Thyroid gland (tissue), 4 donors: ENCODE measurements at regions not wholly inside any gene's neighbourhood (a gene's known extent, or its start where the extent isn't known, plus 50 kb on each side); places are given as distances from the start of the nearest gene placed in this dataset.
"Not testable (repeated sequence)": the region's sequence is repeated elsewhere in the genome, so short reads cannot be mapped to it uniquely, and the experiment has no call there.

Experiments
- DNase-seq, 2 donors: peaks; one replicate each; pipeline ENCODE4 v3.0.0-alpha.2; 2019
- H3K27ac ChIP-seq, 3 donors: fragments of 200-600 bp; sonication (generic); 1 replicate in 2 of 3; 2 replicates in 1 of 3; pipeline ENCODE4 v1.5.1; 2016 to 2019; ENCODE audit warnings: mild to moderate bottlenecking in 1 of 3, moderate library complexity in 1 of 3
- H3K27me3 ChIP-seq: fragments of 200-600 bp; sonication (generic); one replicate; pipeline ENCODE4 v1.5.1; 2019
- H3K36me3 ChIP-seq, 2 donors: fragments of 200-600 bp; sonication (generic); one replicate each; pipeline ENCODE4 v1.5.1; 2016 to 2019
- H3K4me1 ChIP-seq, 2 donors: fragments of 200-600 bp; sonication (generic); one replicate each; pipeline ENCODE4 v1.5.1; 2017 to 2019
- H3K4me3 ChIP-seq, 3 donors: fragments of 200-600 bp; sonication (generic); replicated peaks in 1 of 3; 1 replicate in 2 of 3; 2 replicates in 1 of 3; pipeline ENCODE4 v1.5.1; 2016; ENCODE audit warnings: mild to moderate bottlenecking in 1 of 3
- H3K9me3 ChIP-seq: fragments of 200-600 bp; sonication (generic); one replicate; pipeline ENCODE4 v1.5.1; 2017
- POLR2A ChIP-seq, 2 donors: fragments of 450-650 bp; IDR thresholded peaks; one replicate each; pipeline ENCODE4 v1.6.1; 2017; ENCODE audit warnings: antibody characterized with exemption in 2 of 2, mild to moderate bottlenecking in 2 of 2, moderate library complexity in 1 of 2
- WGBS, 2 donors: methylation state at CpG; one replicate each; pipeline ENCODE4 v1.1.5; 2017; 5-methylcytosine and 5-hydroxymethylcytosine counted together
- intact Hi-C: fragments of 100-400 bp; cut with DNase I; formaldehyde crosslinking; loops from one replicate; pipeline ENCODE4 v1.15.1; 2023
- TF ChIP-seq, protein P1 (sequence below), 6 experiments: fragments of 200-600 bp in 3 of 6; fragments of 450-650 bp in 3 of 6; sonication (generic) in 3 of 6; IDR thresholded peaks; one replicate each; pipeline ENCODE4 v1.5.1; 2016 to 2019; ENCODE audit warnings: antibody characterized with exemption in 6 of 6, mild to moderate bottlenecking in 2 of 6, inconsistent platforms in 1 of 6, moderate library complexity in 1 of 6

DNA sequence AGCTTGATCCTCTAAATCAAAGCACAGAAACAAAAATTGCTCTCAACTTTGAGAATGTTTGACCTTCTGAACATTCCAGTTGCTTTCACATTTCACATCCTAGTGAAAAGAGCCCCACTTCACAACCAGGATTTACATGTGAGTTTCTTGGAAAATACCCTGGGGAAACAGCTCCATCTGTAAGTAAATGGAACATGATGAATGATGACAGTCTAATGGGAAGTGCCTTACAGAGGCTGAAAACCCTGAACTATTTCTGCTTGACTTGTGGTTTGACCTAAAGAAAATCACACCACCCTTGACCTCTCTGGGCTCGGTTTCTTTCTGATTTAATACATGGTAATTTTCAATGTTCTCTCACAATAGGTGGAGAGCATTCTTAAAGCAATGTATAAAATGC is 499.4 kb upstream of the API5 start:
- Histone ChIP-seq H3K4me3 (no peak overlapping the region), H3K27me3 (no peaks in the 10 kb centered on the region), H3K27ac (no peak overlapping the region), H3K4me1 (no peaks in the 10 kb centered on the region), H3K36me3 (no peaks in the 10 kb centered on the region), H3K9me3 (no peaks in the 10 kb centered on the region)
- TF ChIP-seq, protein P1, sequence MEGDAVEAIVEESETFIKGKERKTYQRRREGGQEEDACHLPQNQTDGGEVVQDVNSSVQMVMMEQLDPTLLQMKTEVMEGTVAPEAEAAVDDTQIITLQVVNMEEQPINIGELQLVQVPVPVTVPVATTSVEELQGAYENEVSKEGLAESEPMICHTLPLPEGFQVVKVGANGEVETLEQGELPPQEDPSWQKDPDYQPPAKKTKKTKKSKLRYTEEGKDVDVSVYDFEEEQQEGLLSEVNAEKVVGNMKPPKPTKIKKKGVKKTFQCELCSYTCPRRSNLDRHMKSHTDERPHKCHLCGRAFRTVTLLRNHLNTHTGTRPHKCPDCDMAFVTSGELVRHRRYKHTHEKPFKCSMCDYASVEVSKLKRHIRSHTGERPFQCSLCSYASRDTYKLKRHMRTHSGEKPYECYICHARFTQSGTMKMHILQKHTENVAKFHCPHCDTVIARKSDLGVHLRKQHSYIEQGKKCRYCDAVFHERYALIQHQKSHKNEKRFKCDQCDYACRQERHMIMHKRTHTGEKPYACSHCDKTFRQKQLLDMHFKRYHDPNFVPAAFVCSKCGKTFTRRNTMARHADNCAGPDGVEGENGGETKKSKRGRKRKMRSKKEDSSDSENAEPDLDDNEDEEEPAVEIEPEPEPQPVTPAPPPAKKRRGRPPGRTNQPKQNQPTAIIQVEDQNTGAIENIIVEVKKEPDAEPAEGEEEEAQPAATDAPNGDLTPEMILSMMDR (IDR thresholded peaks at IDR 0.05) = no peak
- TF ChIP-seq POLR2A (IDR thresholded peaks at IDR 0.05) = no peak
- intact Hi-C loops = no loop called here
- 58 to 64% methylated on average over 1 of the region's 1 CpG for WGBS, 2 donors
- DNase-seq = no peak

DNA sequence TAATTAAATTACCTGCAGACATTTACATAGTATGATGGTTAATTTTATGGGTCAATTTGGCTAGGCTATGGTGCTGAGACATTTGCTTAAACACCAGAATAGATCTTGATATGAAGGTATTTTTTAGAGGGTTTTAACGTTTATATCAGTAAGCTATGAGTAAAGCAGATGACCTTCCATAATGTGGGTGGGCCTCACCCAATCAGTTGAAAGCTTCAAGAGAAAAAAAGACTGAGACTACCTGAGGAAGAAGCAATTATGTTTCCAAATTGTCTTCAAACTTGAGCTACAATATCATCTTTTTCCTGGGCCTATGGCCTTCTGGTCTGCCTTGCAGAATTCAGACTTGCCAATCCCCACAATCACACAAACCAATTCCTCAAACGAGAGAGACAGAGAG is 498.8 kb upstream of the API5 start:
- intact Hi-C loops = no loop called here
- H3K27me3 ChIP-seq = no peaks in the 10 kb centered on the region
- no peaks in the 10 kb centered on the region for H3K9me3 ChIP-seq
- no peaks in the 10 kb centered on the region for H3K36me3 ChIP-seq
- H3K27ac ChIP-seq = no peak overlapping the region
- WGBS, 2 donors = 70 to 76% methylated on average over 2 of the region's 2 CpGs
- no peak overlapping the region for H3K4me3 ChIP-seq
- no peaks in the 10 kb centered on the region for H3K4me1 ChIP-seq
- TF ChIP-seq, protein P1 (IDR thresholded peaks at IDR 0.05) = no peak
- no peak for TF ChIP-seq POLR2A (IDR thresholded peaks at IDR 0.05)
- DNase-seq = no peak

DNA sequence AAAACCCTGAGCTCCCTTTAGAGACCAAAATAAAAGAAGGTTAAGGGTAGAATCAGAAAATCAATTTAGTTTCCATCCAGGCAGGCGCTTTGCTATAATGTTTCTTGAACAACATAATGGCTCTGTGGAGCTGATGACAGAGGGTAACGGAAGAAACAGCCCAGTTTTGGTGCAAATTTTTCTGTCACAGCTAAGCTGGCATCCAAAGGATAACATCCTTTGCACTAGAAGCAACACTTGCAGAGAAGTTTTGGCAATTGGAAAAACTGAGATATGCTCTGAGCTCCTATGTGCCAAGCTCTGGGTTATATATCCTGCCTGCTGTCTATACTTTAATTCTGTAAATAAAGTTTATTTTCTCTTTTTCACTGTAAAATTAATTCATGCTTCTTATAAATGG is 495.3 kb upstream of the API5 start:
- no peak for DNase-seq
- H3K27ac ChIP-seq = no peak overlapping the region
- H3K4me1 ChIP-seq = no peaks in the 10 kb centered on the region
- TF ChIP-seq POLR2A (IDR thresholded peaks at IDR 0.05) = no peak
- no peak overlapping the region for H3K4me3 ChIP-seq
- 82 to 88% methylated on average over 2 of the region's 2 CpGs for WGBS, 2 donors
- intact Hi-C loops = no loop called here
- no peaks in the 10 kb centered on the region for H3K36me3 ChIP-seq
- H3K9me3 ChIP-seq = no peaks in the 10 kb centered on the region
- no peaks in the 10 kb centered on the region for H3K27me3 ChIP-seq

DNA sequence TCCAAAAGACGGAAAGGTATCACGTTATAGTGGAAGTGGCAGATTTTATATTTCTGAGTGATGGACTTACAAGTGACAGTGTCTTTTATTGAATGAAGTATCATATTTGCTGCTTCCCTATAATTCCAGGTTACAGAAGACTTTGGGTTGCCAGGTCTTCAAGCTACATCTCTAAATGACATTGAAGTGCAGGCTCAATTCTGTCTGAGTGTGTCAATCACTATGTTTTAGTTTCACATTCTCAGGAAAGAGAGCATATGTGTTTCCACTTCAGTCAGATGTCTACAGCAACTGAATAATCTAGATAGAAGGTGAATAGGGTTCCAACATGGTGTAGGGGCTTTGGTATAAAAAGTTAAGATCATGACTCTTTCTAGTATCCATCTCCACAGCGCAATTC is 492.7 kb upstream of the API5 start:
- WGBS, 2 donors = 93 to 95% methylated on average over 3 of the region's 3 CpGs
- no peak for TF ChIP-seq POLR2A (IDR thresholded peaks at IDR 0.05)
- TF ChIP-seq, protein P1 (IDR thresholded peaks at IDR 0.05) = no peak

DNA sequence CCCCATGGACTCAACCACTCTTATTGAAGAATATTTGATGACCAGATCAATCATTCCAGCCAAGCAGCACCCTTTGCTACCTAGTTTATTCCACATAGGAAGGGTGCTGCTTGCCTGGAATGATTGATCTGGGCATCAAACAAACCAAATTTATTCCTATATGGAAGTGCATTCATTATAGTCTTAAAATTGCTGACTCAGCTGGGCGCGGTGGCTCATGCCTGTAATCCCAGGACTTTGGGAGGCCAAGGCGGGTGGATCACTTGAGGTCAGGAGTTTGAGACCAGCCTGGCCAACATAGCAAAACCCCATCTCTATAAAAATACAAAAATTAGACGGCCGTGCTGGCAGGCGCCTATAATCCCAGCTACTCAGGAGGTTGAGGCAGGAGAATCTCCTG is 489.6 kb upstream of the API5 start:
- H3K27ac ChIP-seq, DNase-seq, H3K9me3 ChIP-seq, intact Hi-C loops, H3K27me3 ChIP-seq, H3K36me3 ChIP-seq, H3K4me1 ChIP-seq, H3K4me3 ChIP-seq: not testable (repeated sequence)
- WGBS, 2 donors = 93 to 96% methylated on average over 6 of the region's 6 CpGs

More for the DNA sequence above, 492.7 kb upstream of the API5 start:
- Histone ChIP-seq H3K36me3 (no peaks in the 10 kb centered on the region), H3K9me3 (no peaks in the 10 kb centered on the region), H3K4me1 (no peaks in the 10 kb centered on the region), H3K4me3 (no peak overlapping the region), H3K27ac (no peak overlapping the region), H3K27me3 (no peaks in the 10 kb centered on the region)
- intact Hi-C loops = no loop called here
- DNase-seq = no peak

DNA sequence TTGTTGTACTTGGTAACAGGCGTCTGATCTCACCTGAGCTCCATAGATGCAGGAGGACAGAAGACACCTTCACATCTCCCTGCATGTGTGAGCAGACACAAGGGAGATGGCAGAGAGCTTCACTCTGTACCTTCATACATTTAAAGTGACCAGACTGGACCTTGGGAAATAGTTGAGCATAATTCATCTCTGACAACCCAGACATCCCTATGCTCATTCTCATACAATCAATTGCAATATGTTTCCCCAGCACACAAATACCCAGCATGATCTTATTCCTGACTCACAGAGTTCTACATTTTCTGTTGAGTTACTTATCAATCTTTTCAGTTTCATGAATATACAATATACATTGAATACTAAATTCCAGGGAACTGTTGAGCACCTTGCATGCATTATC is 488.2 kb upstream of the API5 start:
- TF ChIP-seq POLR2A (IDR thresholded peaks at IDR 0.05) = no peak
- Histone ChIP-seq H3K9me3 (no peaks in the 10 kb centered on the region), H3K36me3 (no peaks in the 10 kb centered on the region), H3K4me1 (no peaks in the 10 kb centered on the region), H3K27ac (no peak overlapping the region), H3K4me3 (no peak overlapping the region), H3K27me3 (no peaks in the 10 kb centered on the region)
- no peak for DNase-seq
- intact Hi-C loops = no loop called here
- 67 to 71% methylated on average over 1 of the region's 1 CpG for WGBS, 2 donors

DNA sequence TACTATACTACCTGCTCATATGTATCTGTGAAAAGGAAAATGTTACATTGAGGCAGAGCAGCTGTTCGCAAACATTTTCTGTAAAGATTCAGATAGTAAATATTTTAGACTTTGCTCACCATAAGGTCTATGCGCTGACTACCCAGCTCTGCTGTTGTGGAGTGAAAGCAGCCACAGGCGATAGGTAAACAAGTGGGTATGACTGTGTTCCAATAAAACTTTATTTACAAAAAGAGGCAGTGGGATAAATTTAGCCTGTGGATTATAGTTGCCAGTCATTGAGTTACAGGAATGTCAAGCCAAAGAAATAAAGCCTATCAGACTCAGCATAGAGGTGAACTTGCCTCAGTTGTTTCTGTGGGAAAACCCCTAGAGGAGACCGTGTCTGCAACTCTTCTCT is 487.7 kb upstream of the API5 start:
- H3K36me3 ChIP-seq = no peaks in the 10 kb centered on the region
- H3K9me3 ChIP-seq = no peaks in the 10 kb centered on the region
- no peak overlapping the region for H3K4me3 ChIP-seq
- WGBS, 2 donors = 89 to 94% methylated on average over 4 of the region's 4 CpGs
- H3K4me1 ChIP-seq = no peaks in the 10 kb centered on the region
- no peaks in the 10 kb centered on the region for H3K27me3 ChIP-seq
- H3K27ac ChIP-seq = no peak overlapping the region
- TF ChIP-seq, protein P1 (IDR thresholded peaks at IDR 0.05) = no peak
- TF ChIP-seq POLR2A (IDR thresholded peaks at IDR 0.05) = no peak
- intact Hi-C loops = no loop called here
- DNase-seq = no peak
